Germinal center (tissue), 1 donor: ENCODE measurements at regions not wholly inside any gene's neighbourhood (a gene's known extent, or its start where the extent isn't known, plus 50 kb on each side); places are given as distances from the start of the nearest gene placed in this dataset.

Source experiments
- DNase-seq: peaks from one replicate; pipeline ENCODE4 v3.0.0; 2012; ENCODE audit warnings: mixed read lengths, low spot score

- no peak for DNase-seq
Observed at GRCh38 chr2:196361606-196362326, 190.4 kb upstream of the STK17B start.

- DNase-seq = no peak
Observed at GRCh38 chr2:196362973-196363549, 191.7 kb upstream of the STK17B start.

- DNase-seq = no peak
Observed at GRCh38 chr2:196365145-196365544, 193.8 kb upstream of the STK17B start.

GRCh38 chr2:196365923-196366322 lies 194.5 kb upstream of the STK17B start:
- no peak for DNase-seq

- DNase-seq = no peak
Observed at GRCh38 chr2:196367633-196368032, 196.3 kb upstream of the STK17B start.

GRCh38 chr2:196368546-196369225 lies 197.3 kb upstream of the STK17B start:
- DNase-seq = no peak

GRCh38 chr2:196369967-196370366 lies 198.6 kb upstream of the STK17B start:
- DNase-seq = no peak

- DNase-seq = no peak
Observed at GRCh38 chr2:196370381-196370780, 199.0 kb upstream of the STK17B start.

GRCh38 chr2:196372276-196372809 lies 201.0 kb upstream of the STK17B start:
- no peak for DNase-seq

- no peak for DNase-seq
Observed at GRCh38 chr2:196372811-196373664, 201.7 kb upstream of the STK17B start.

GRCh38 chr2:196376984-196377877 lies 205.9 kb upstream of the STK17B start:
- DNase-seq = no peak

- DNase-seq = no peak
Observed at GRCh38 chr2:196379600-196379999, 208.2 kb upstream of the STK17B start.

GRCh38 chr2:196380098-196380497 lies 208.7 kb upstream of the STK17B start:
- DNase-seq = no peak

- no peak for DNase-seq
Observed at GRCh38 chr2:196380575-196380974, 209.2 kb upstream of the STK17B start.

GRCh38 chr2:196381464-196381863 lies 210.1 kb upstream of the STK17B start:
- DNase-seq = no peak

- DNase-seq = no peak
Observed at GRCh38 chr2:196383799-196384198, 212.4 kb upstream of the STK17B start.

GRCh38 chr2:196384729-196385128 lies 213.4 kb upstream of the STK17B start:
- no peak for DNase-seq

- no peak for DNase-seq
Observed at GRCh38 chr2:196389670-196390069, 218.3 kb upstream of the STK17B start.

- DNase-seq = no peak
Observed at GRCh38 chr2:196390243-196391148, 219.1 kb upstream of the STK17B start.

GRCh38 chr2:196391149-196391479 lies 219.7 kb upstream of the STK17B start:
- DNase-seq = no peak
